ENCODE measurements at regions not wholly inside any gene's neighbourhood (a gene's known extent, or its start where the extent isn't known, plus 50 kb on each side); places are given as distances from the start of the nearest gene placed in this dataset.
"Not testable (repeated sequence)": the region's sequence is repeated elsewhere in the genome, so short reads cannot be mapped to it uniquely, and the experiment has no call there.

- intact Hi-C loops (cut with DNase I); DNase-seq; ATAC-seq: not testable (repeated sequence)
Observed at GRCh38 chr5:20988933-20989332, 1000.9 kb upstream of the CDH18 start.

- intact Hi-C loops (cut with DNase I): no loop called here
- ATAC-seq (no peak), DNase-seq (no peak)
Observed at GRCh38 chr5:20985754-20986153, 997.8 kb upstream of the CDH18 start.

- ATAC-seq (no peak), DNase-seq (no peak)
- intact Hi-C loops (cut with DNase I): no loop called here
Observed at GRCh38 chr5:20974426-20974825, 986.4 kb upstream of the CDH18 start.

- peak; percentile 55 for DNase-seq
- intact Hi-C loops (cut with DNase I): no loop called here
- peak; percentile 90 to 91 for ATAC-seq
Observed at GRCh38 chr5:20972419-20972925, 984.5 kb upstream of the CDH18 start.

- ATAC-seq: no peak
- intact Hi-C loops (cut with DNase I): no loop called here
- no peak for DNase-seq
Observed at GRCh38 chr5:20959347-20959746, 971.3 kb upstream of the CDH18 start.

DNA sequence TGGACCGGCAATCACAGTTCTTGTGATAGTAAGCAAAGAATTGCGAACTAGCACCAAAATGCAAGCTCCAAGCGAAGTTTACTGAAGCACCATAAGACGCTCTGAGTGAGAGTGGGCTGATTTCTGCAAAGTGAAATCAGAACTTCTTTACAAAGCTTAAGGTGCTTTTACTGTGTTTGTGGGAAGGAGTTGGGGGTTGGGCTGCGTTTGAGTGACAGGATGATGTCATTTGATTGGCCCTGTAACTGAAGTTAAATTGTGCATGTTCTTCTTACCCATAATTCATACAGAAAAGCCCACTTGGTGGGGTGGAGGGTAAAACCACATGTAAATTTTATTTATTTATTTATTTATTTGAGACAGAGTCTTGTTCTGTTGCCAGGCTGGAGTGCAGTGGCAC, 970.6 kb upstream of the CDH18 start:
- intact Hi-C loops (cut with DNase I): no loop called here
- ATAC-seq (no peak), DNase-seq (no peak)

DNA sequence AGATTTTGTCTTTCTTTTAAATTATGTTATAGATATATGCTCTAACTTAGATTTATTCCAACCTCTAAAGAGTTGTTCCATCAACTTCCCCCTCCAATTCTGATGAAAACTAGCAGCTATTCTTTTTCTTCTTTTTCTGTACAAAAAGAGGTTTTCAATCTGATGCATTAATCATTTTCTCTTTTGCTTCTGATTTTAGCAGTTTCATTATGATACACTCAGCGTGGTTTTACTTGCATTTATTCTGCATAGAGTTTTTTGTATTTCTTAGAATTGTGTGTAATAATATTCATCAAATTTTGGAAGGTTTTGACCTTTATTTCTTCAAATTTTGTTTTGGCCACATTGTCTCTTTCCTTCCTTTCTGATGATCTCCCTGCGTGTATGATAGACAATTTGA, 968.1 kb upstream of the CDH18 start:
- no peak for ATAC-seq
- DNase-seq: no peak
- intact Hi-C loops (cut with DNase I): no loop called here

DNA sequence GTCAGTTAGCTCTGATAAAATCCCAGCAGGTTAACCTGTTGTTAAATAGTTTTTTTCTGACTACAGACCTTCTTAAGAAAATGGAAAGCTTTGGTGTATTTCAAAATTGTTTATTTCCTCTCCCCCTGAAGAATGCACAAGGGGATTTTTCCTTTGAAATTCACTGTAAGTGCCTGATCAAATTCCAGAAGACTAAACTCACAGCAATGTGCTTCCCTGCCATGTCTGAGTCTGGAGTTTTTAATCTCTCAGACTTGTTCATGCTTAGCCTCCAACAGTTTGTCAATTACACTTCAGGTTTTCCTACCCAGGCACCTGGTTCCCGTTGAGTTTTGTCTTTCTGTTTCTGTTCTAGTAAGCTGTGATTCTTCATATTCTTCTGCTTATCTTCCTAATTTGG, 961.6 kb upstream of the CDH18 start:
- DNase-seq: no peak
- no peak for ATAC-seq
- intact Hi-C loops (cut with DNase I): no loop called here

- DNase-seq; ATAC-seq; intact Hi-C loops (cut with DNase I): not testable (repeated sequence)
Observed at GRCh38 chr5:20943183-20943971, 955.4 kb upstream of the CDH18 start.

- intact Hi-C loops (cut with DNase I); DNase-seq; ATAC-seq: not testable (repeated sequence)
Observed at GRCh38 chr5:20942603-20943002, 954.6 kb upstream of the CDH18 start.

- intact Hi-C loops (cut with DNase I); ATAC-seq; DNase-seq: not testable (repeated sequence)
Observed at GRCh38 chr5:20940786-20941185, 952.8 kb upstream of the CDH18 start.

DNA sequence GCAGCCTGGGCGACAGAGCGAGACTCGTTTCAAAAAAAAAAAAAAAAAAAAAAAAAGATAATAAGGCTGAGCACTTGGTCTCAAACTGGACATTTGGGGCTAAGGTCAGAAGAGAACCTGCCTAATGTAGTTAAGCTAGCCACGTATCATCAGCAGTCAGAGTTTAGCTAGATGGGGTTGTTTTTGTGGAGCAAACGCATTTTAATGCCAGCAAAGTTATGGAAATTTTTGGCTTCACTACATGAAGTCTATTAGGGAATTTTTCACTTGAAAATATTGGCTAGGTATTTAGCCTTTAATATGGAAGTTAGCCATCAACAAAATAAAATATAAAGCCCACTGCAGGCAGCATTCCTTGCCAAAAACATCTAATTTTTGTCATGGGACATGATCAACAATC, 902.9 kb upstream of the CDH18 start:
- intact Hi-C loops (cut with DNase I); DNase-seq; ATAC-seq: not testable (repeated sequence)

- DNase-seq; ATAC-seq; intact Hi-C loops (cut with DNase I): not testable (repeated sequence)
Observed at GRCh38 chr5:20875726-20876125, 887.7 kb upstream of the CDH18 start.

DNA sequence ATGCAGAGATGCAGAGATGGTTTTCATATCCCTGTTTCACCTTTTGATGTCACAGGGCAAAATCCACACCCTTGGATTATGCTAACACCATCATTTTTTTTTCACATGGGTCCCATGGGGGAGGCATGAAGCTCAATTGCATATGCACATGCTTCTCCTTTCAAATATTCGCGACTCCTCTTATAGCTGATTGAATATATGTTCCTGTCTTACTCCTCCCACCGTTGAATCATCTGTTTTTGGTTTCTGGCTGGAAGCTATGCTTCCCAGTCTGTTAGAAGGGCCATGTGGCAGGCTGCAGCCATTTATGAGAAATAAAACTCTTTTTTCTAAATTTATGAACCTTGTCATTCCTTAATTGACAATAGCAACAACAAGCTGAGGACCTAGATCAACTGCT, 877.9 kb upstream of the CDH18 start:
- intact Hi-C loops (cut with DNase I); ATAC-seq: not testable (repeated sequence)

GRCh38 chr5:20833081-20833627, 845.2 kb upstream of the CDH18 start:
- DNase-seq: no peak
- ATAC-seq: no peak
- intact Hi-C loops (cut with DNase I): no loop called here

More for the DNA sequence above, 877.9 kb upstream of the CDH18 start:
- DNase-seq: not testable (repeated sequence)

- no peak for ATAC-seq
- intact Hi-C loops (cut with DNase I): no loop called here
- no peak for DNase-seq
Observed at GRCh38 chr5:20832204-20833080, 844.4 kb upstream of the CDH18 start.

DNA sequence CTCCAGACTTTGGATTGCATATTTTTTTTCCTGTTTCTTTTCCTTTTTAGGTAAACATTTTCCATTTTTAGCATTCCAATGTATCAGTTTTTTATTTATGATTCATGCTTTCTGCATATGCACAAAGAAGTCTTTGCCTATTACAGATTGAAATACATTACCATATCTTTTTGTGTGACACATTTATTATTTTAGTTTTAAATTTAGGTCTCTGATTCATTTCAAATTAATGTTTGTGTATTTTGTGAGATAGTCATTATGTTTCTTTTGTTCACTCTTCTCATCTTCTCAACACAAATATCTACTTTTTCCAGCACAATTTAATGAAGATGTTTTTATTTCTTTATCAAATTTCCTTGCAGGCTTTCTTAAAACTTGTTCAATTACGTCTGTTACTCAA, 838.0 kb upstream of the CDH18 start:
- intact Hi-C loops (cut with DNase I); DNase-seq; ATAC-seq: not testable (repeated sequence)

DNA sequence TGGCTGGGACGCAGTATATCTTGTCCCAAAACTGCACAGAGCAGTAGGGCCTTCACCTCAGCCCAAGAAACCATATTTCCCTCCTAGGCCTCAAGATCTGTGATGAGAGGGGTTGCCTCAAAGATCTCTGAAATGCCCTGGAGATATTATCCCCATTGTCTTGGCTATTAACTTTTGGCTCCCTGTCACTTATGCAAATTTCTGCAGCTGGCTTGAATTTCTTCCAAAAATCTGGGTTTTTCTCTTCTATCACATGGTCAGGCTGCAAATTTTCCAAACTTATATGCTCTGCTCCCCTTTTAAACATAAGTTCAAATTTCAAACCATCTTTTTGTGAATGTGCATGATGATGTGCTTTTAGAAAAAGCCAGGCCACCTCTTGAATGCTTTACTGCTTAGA, 809.2 kb upstream of the CDH18 start:
- ATAC-seq; intact Hi-C loops (cut with DNase I); DNase-seq: not testable (repeated sequence)

DNA sequence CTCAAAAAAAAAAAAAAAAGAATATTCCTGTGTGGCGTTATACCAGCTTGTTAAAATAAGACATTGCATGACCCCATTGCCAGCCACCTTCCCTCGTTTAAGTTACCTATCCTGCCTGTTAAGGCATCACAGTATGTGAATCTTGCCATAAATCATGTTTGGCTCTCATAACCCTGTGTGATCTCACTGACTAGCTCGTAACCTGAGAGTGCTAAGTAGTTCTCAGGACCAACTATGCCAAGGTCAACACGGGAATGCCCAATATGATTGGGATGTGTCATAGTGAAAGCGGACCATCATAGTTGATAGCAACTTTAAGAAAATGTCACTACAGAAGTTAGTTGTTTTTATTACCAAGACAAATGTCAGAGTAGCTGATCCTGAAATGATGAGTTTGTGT, 796.8 kb upstream of the CDH18 start:
- DNase-seq; intact Hi-C loops (cut with DNase I); ATAC-seq: not testable (repeated sequence)

DNA sequence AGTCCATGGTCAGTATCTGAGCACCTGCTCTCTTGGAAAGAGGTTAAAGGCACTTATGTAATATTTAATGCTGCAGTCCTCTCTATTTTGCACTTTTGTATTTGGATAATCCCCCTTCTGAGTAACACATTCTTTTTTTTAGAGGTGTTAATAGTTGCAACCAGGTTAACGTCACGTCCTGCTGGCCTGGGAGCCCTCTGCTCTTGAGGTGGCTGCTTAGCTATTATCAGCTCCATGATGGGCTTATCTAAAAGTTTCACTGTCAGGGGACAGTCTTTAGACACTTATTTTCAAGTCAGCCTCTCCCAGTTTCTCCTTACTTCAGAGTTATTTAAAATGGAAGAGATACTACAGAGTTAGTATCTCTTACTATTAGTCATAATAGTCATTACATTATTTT, 795.5 kb upstream of the CDH18 start:
- ATAC-seq: peak in 1 of 2 donors; percentile 49
- intact Hi-C loops (cut with DNase I); DNase-seq: not testable (repeated sequence)
